ENCODE measurements at regions not wholly inside any gene's neighbourhood (a gene's known extent, or its start where the extent isn't known, plus 50 kb on each side); places are given as distances from the start of the nearest gene placed in this dataset.
"Not testable (repeated sequence)": the region's sequence is repeated elsewhere in the genome, so short reads cannot be mapped to it uniquely, and the experiment has no call there.

- DNase-seq, result no peak
Measured at GRCh38 chr2:43010438-43011157, 215.8 kb downstream of the ZFP36L2 start.

GRCh38 chr2:43009448-43009847 lies 217.0 kb downstream of the ZFP36L2 start:
- DNase-seq, result no peak

- no peak for DNase-seq
Measured at GRCh38 chr2:43008388-43008787, 216.0 kb upstream of the HAAO start.

GRCh38 chr2:43007901-43008300 lies 215.5 kb upstream of the HAAO start:
- DNase-seq, result no peak

GRCh38 chr2:43006834-43007543 lies 214.6 kb upstream of the HAAO start:
- no peak for DNase-seq

- no peak for DNase-seq
Measured at GRCh38 chr2:43005975-43006833, 213.8 kb upstream of the HAAO start.

- DNase-seq, result no peak
Measured at GRCh38 chr2:43005245-43005974, 213.0 kb upstream of the HAAO start.

GRCh38 chr2:43004879-43005244 lies 212.5 kb upstream of the HAAO start:
- no peak for DNase-seq

- DNase-seq, result not testable (repeated sequence)
Measured at GRCh38 chr2:43004126-43004865, 211.9 kb upstream of the HAAO start.

- no peak for DNase-seq
Measured at GRCh38 chr2:43003702-43004101, 211.3 kb upstream of the HAAO start.

- DNase-seq, result no peak
Measured at GRCh38 chr2:43001787-43002468, 209.5 kb upstream of the HAAO start.

- no peak for DNase-seq
Measured at GRCh38 chr2:43001055-43001378, 208.6 kb upstream of the HAAO start.

- DNase-seq, result no peak
Measured at GRCh38 chr2:43000242-43001054, 208.1 kb upstream of the HAAO start.

- DNase-seq, result no peak
Measured at GRCh38 chr2:42999856-43000241, 207.5 kb upstream of the HAAO start.

GRCh38 chr2:42999391-42999841 lies 207.0 kb upstream of the HAAO start:
- no peak for DNase-seq

- no peak for DNase-seq
Measured at GRCh38 chr2:42998721-42999120, 206.3 kb upstream of the HAAO start.

- no peak for DNase-seq
Measured at GRCh38 chr2:42996528-42996927, 204.1 kb upstream of the HAAO start.

- no peak for DNase-seq
Measured at GRCh38 chr2:42995752-42996422, 203.5 kb upstream of the HAAO start.

- not testable (repeated sequence) for DNase-seq
Measured at GRCh38 chr2:42989283-42990081, 197.1 kb upstream of the HAAO start.

Data from CD4-positive, alpha-beta T cell treated with Interleukin-4 for 1 hour (primary cell).